Smooth muscle cell (in vitro differentiated cells): ENCODE measurements at regions not wholly inside any gene's neighbourhood (a gene's known extent, or its start where the extent isn't known, plus 50 kb on each side); places are given as distances from the start of the nearest gene placed in this dataset. TPM values are rescaled to one million over a fixed set of nuclear protein-coding genes. Genes with fewer than 3 reads are reported as not detected.

Source experiments
- DNase-seq: peaks from one replicate; lab custom pipeline; 2025; ENCODE audit not compliant: unreplicated experiment; lab: John Stamatoyannopoulos, UW
- H2AFZ ChIP-seq: fragments of 200-600 bp; sonication (generic); 2 replicates; pipeline ENCODE4 v1.6.0; 2016; ENCODE audit warnings: antibody characterized with exemption, low read depth, mild to moderate bottlenecking
- H3F3A ChIP-seq: fragments of 200-600 bp; sonication (generic); 2 replicates; pipeline ENCODE4 v1.6.0; 2017; ENCODE audit warnings: antibody characterized with exemption, low read depth
- H3K27ac ChIP-seq: fragments of 200-600 bp; sonication (generic); 2 replicates; pipeline ENCODE4 v1.5.1; 2016; ENCODE audit warnings: low read depth, mild to moderate bottlenecking
- H3K27me3 ChIP-seq: fragments of 200-600 bp; sonication (generic); 2 replicates; pipeline ENCODE4 v1.6.1; 2016; ENCODE audit warnings: low read depth, mild to moderate bottlenecking
- H3K36me3 ChIP-seq: fragments of 200-600 bp; sonication (generic); 2 replicates; pipeline ENCODE4 v1.5.1; 2016; ENCODE audit warnings: low read depth
- H3K4me1 ChIP-seq: fragments of 200-600 bp; sonication (generic); 2 replicates; pipeline ENCODE4 v1.5.1; 2016; ENCODE audit warnings: low read depth
- H3K4me2 ChIP-seq: fragments of 200-600 bp; sonication (generic); 2 replicates; pipeline ENCODE4 v1.6.0; 2016; ENCODE audit warnings: mild to moderate bottlenecking
- H3K4me3 ChIP-seq: fragments of 200-600 bp; sonication (generic); 2 replicates; pipeline ENCODE4 v1.5.1; 2016; ENCODE audit warnings: mild to moderate bottlenecking
- H3K79me2 ChIP-seq: fragments of 200-600 bp; sonication (generic); 2 replicates; pipeline ENCODE4 v1.6.0; 2016; ENCODE audit warnings: low read depth, mild to moderate bottlenecking
- H3K9ac ChIP-seq: fragments of 200-600 bp; sonication (generic); 2 replicates; pipeline ENCODE4 v1.6.0; 2016; ENCODE audit warnings: low read depth
- H3K9me3 ChIP-seq: fragments of 200-600 bp; sonication (generic); replicated peaks from 2 replicates; pipeline ENCODE4 v1.5.1; 2016; ENCODE audit warnings: low read depth
- H4K20me1 ChIP-seq: fragments of 200-600 bp; sonication (generic); 2 replicates; pipeline ENCODE4 v1.6.0; 2016; ENCODE audit warnings: low read depth
- CTCF ChIP-seq: fragments of 200-600 bp; sonication (generic); IDR thresholded peaks from 2 replicates; pipeline ENCODE4 v1.5.1; 2017; ENCODE audit warnings: borderline replicate concordance, mild to moderate bottlenecking, antibody characterized with exemption; ENCODE audit not compliant: insufficient read depth, poor library complexity, severe bottlenecking
- WGBS: methylation state at CpG from one replicate; pipeline ENCODE4 v1.1.7; 2016; ENCODE audit warnings: low lambda C conversion rate; 5-methylcytosine and 5-hydroxymethylcytosine counted together
- small RNA-seq: library from RNA; depleted of rRNA; stranded (forward); fragments of <200 nt; gene quantifications from one replicate; pipeline ENCODE3, GENCODE V24; 2014

GRCh38 chr20:59547596-59547995 is 56.7 kb upstream of the PHACTR3 start:
- Histone ChIP-seq H3K4me1 (no peaks in the 10 kb centered on the region), H3K27ac (no peak overlapping the region), H4K20me1 (no peaks in the 10 kb centered on the region), H3K4me3 (no peak overlapping the region), H3K79me2 (no peaks in the 10 kb centered on the region), H3K9me3 (no peaks in the 10 kb centered on the region), H3K4me2 (no peak overlapping the region), H3K27me3 (no peaks in the 10 kb centered on the region), H3K36me3 (no peaks in the 10 kb centered on the region), H3K9ac (no peak overlapping the region), H3F3A (no peaks in the 10 kb centered on the region), H2AFZ (no peak overlapping the region)
- TF ChIP-seq CTCF = no peak
- no peak for DNase-seq
- WGBS = 86% methylated on average over 8 of the region's 8 CpGs

Small RNAs in the stretch of these regions (small RNA-seq; reads per million reads assigned to genes)
- not detected for gene PIEZO1P1
